ENCODE measurements at regions not wholly inside any gene's neighbourhood (a gene's known extent, or its start where the extent isn't known, plus 50 kb on each side); places are given as distances from the start of the nearest gene placed in this dataset.
"Not testable (repeated sequence)": the region's sequence is repeated elsewhere in the genome, so short reads cannot be mapped to it uniquely, and the experiment has no call there.

DNA sequence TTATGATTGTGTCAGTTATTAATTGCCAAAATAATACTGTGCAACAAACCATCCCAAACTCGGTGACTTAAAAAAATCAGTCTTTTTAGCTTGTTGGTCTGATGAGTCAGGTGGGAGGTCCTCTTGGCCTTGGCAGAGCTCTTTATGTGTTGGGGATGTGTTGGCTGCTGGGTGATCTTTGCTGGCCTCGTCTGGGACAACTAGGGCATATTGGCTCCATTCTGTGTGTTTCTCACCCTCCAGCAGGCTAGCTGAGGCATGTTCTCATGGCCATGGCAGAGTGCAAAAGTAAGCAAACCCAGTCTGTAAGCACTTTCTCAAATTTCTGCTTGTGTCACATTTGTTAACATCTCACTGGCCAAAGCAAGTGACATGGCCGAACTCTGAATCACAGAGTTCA is 251.6 kb downstream of the RPLP1 start:
- no peaks in the 10 kb centered on the region for H3K27me3 ChIP-seq
- WGBS, 2 donors (ENCODE audit: low coverage in 1 of 2) = 0 to 71% methylated on average over 2 to 3 of the region's 3 CpGs
- H3K4me1 ChIP-seq = peaks cover 0 to 11% (median 0%) of the 10 kb centered on the region in 3 donors
- H3K4me3 ChIP-seq = no peak overlapping the region
- peaks cover 0 to 30% (median 0%) of the 10 kb centered on the region in 3 donors for H3K9me3 ChIP-seq
- no peak for ATAC-seq
- H3K36me3 ChIP-seq = no peaks in the 10 kb centered on the region
- no peak overlapping the region for H3K27ac ChIP-seq
- TF ChIP-seq EP300 (IDR thresholded peaks at IDR 0.05) (no peak), POLR2A (IDR thresholded peaks at IDR 0.05) (no peak), POLR2AphosphoS5 (IDR thresholded peaks at IDR 0.05) (no peak)
- TF ChIP-seq, protein P1, sequence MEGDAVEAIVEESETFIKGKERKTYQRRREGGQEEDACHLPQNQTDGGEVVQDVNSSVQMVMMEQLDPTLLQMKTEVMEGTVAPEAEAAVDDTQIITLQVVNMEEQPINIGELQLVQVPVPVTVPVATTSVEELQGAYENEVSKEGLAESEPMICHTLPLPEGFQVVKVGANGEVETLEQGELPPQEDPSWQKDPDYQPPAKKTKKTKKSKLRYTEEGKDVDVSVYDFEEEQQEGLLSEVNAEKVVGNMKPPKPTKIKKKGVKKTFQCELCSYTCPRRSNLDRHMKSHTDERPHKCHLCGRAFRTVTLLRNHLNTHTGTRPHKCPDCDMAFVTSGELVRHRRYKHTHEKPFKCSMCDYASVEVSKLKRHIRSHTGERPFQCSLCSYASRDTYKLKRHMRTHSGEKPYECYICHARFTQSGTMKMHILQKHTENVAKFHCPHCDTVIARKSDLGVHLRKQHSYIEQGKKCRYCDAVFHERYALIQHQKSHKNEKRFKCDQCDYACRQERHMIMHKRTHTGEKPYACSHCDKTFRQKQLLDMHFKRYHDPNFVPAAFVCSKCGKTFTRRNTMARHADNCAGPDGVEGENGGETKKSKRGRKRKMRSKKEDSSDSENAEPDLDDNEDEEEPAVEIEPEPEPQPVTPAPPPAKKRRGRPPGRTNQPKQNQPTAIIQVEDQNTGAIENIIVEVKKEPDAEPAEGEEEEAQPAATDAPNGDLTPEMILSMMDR (IDR thresholded peaks at IDR 0.05) = no peak

DNA sequence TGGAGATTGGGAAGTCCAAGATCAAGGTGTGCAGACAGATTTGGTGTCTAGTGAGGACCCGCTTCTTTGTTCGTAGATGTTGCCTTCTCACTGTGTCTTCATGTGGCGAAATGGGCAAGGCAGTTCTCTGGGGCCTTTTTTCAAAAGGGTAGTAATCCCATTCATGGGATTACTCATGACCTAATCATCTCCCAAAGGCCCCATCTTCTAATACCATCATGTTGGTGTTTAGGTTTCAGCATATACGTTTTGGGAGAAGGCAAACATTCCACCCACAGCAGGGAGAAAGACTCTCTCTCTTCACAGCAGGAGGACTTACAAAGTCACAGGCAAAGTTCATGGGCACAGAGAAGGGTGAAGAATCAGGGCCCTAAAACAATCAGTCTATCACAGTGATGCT is 252.1 kb downstream of the RPLP1 start:
- Histone ChIP-seq H3K4me3 (no peak overlapping the region), H3K27me3 (no peaks in the 10 kb centered on the region), H3K36me3 (no peaks in the 10 kb centered on the region), H3K27ac (no peak overlapping the region), H3K4me1 (peaks cover 0 to 11% (median 0%) of the 10 kb centered on the region in 3 donors), H3K9me3 (peaks cover 0 to 31% (median 0%) of the 10 kb centered on the region in 3 donors)
- ATAC-seq = no peak
- TF ChIP-seq POLR2A (IDR thresholded peaks at IDR 0.05) (no peak), EP300 (IDR thresholded peaks at IDR 0.05) (no peak), POLR2AphosphoS5 (IDR thresholded peaks at IDR 0.05) (no peak)
- TF ChIP-seq, protein P1 (IDR thresholded peaks at IDR 0.05) = no peak
- WGBS, 2 donors (ENCODE audit: low coverage in 1 of 2) = 88% methylated on average over 3 of the region's 4 CpGs; no CpG with 5 or more reads in 1 of the 2 donors

DNA sequence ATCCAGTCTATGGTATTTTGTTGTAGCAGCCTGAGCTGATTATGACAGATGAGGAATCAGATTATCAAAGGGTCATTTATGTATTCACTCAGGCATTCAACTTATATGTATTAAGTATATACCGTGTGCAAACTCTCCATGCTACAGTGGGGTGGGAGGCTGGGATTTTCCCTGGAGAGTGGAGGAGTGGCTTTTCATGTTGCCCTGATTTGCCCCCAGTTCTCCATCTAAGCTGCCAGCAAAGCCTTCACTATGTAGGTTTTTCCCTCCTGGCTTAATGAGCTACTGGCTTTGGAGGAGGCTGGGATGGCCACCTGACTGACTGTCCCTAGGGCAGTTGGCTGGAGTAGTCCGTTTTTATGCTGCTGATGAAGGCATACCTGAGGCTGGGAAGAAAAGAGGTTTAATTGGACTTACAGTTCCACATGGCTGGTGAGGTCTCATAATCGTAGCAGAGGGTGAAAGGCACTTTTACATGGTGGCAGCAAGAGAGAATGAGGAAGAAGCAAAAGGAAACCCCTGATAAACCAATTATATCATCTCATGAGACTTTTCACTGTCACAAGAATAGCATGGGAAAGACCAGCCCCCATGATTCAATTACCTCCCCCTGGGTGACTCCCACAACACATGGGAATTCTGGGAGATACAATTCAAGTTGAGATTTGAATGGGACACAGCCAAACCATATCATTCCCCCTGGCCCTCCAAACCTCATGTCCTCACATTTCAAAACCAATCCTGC is 253.9 kb downstream of the RPLP1 start:
- H3K27me3 ChIP-seq = no peaks in the 10 kb centered on the region
- TF ChIP-seq, protein P1 (IDR thresholded peaks at IDR 0.05) = no peak
- TF ChIP-seq POLR2AphosphoS5 (IDR thresholded peaks at IDR 0.05) = no peak
- no peak for TF ChIP-seq POLR2A (IDR thresholded peaks at IDR 0.05)
- TF ChIP-seq EP300 (IDR thresholded peaks at IDR 0.05) = no peak
- no peak overlapping the region for H3K27ac ChIP-seq
- peaks cover 0 to 31% (median 0%) of the 10 kb centered on the region in 3 donors for H3K9me3 ChIP-seq
- no peak for ATAC-seq
- no peaks in the 10 kb centered on the region for H3K36me3 ChIP-seq
- H3K4me3 ChIP-seq = no peak overlapping the region
- 86 to 100% methylated on average over 1 of the region's 3 CpGs for WGBS, 2 donors (ENCODE audit: low coverage in 1 of 2)
- peaks cover 0 to 11% (median 0%) of the 10 kb centered on the region in 3 donors for H3K4me1 ChIP-seq

- whole genome bisulfite sequencing, 2 donors (ENCODE audit: low coverage in 1 of 2) = 86 to 100% methylated on average over 1 to 2 of the region's 4 CpGs
- not testable (repeated sequence) for H3K4me3 ChIP-seq
These were observed 254.6 kb downstream of the RPLP1 start for GRCh38 chr15:69707241-69707640.

DNA sequence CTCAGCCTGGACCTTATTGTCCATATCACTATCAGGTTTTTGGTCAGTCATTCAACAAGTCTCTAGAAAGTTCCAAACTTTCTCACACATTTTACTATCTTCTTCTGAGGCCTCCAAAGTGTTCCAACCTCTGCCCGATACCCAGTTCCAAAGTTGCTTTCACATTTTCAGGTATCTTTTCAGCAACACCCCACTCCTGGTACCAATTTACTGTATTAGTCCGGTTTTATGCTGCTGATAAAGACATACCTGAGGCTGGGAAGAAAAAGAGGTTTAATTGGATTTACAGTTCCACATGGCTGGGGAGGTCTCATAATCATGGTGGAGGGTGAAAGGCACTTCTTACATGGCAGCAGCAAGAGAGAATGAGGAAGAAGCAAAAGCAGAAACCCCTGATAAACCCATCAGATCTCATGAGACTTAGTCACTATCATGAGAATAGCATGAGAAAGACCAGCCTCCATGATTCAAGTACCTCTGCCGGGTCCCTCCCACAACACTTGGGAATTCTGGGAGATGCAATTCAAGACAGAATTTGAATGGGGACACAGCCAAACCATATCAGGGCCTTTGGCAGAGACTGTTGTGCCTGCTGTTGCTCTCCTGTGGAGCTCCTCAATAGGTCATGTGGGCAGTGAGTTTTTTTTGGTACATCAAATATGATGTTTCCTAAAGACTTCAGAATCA is 256.0 kb downstream of the RPLP1 start:
- not testable (repeated sequence) for H3K36me3 ChIP-seq, H3K4me3 ChIP-seq, ATAC-seq, H3K27ac ChIP-seq, H3K27me3 ChIP-seq
- H3K9me3 ChIP-seq = peaks cover 0 to 31% (median 0%) of the 10 kb centered on the region in 3 donors
- H3K4me1 ChIP-seq = peaks cover 0 to 10% (median 0%) of the 10 kb centered on the region in 3 donors
- WGBS, 2 donors (ENCODE audit: low coverage in 1 of 2) = 88 to 100% methylated on average over 1 to 2 of the region's 3 CpGs

More at GRCh38 chr15:69707241-69707640, 254.6 kb downstream of the RPLP1 start:
- peaks cover 0 to 11% (median 0%) of the 10 kb centered on the region in 3 donors for H3K4me1 ChIP-seq
- H3K36me3 ChIP-seq, ATAC-seq, H3K27ac ChIP-seq, H3K27me3 ChIP-seq: not testable (repeated sequence)
- H3K9me3 ChIP-seq = peaks cover 0 to 31% (median 0%) of the 10 kb centered on the region in 3 donors

Data from gastroesophageal sphincter (tissue), 4 donors.